Ishikawa (cell line): ENCODE measurements at regions not wholly inside any gene's neighbourhood (a gene's known extent, or its start where the extent isn't known, plus 50 kb on each side); places are given as distances from the start of the nearest gene placed in this dataset.

Source experiments
- CEBPB ChIP-seq: IDR thresholded peaks from 2 replicates; pipeline ENCODE4 v1.6.1; 2012
- EP300 ChIP-seq: IDR thresholded peaks from 2 replicates; pipeline ENCODE4 v1.6.1; 2012; ENCODE audit warnings: borderline replicate concordance
- TAF1 ChIP-seq: IDR thresholded peaks from 2 replicates; pipeline ENCODE4 v1.6.1; 2012; ENCODE audit warnings: low read depth, mild to moderate bottlenecking
- YY1 ChIP-seq: IDR thresholded peaks from 2 replicates; pipeline ENCODE4 v1.6.1; 2012; ENCODE audit warnings: low read depth
- TF ChIP-seq, protein P1 (sequence below): IDR thresholded peaks from 2 replicates; pipeline ENCODE4 v1.6.1; 2012; ENCODE audit warnings: low read depth, mild to moderate bottlenecking
- TF ChIP-seq, protein P2 (sequence below): IDR thresholded peaks from 2 replicates; pipeline ENCODE4 v1.6.1; 2012

DNA sequence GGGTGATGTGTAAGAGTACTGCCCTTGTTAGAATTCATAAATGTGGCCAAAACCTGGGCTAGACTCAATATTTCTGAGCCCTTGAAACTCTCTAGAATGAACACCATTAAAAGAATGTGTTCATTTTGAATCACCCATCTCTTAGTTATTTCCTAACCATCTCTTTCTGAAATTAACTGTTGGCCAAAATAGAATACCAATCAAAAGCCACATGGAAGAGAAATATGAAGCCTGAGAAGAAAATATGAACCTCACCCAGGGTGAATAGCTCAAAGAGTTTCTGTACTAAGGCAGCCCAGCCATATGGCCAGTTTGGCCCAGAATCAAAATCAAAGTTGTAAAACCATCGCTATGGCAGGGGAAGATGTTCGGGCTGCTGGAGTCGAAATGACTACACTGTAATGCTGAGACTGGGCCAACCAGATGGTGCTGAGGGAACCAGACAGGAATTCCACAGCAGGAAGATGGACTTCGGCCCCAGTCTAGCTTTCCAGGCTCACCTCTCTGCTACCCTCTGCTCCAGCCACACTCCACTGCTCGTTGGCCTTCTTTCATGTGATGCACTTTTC, 154.3 kb upstream of the ZFHX3 start:
- TF ChIP-seq TAF1 (no peak), EP300 (no peak), YY1 (no peak), CEBPB (no peak)
- TF ChIP-seq, protein P1, sequence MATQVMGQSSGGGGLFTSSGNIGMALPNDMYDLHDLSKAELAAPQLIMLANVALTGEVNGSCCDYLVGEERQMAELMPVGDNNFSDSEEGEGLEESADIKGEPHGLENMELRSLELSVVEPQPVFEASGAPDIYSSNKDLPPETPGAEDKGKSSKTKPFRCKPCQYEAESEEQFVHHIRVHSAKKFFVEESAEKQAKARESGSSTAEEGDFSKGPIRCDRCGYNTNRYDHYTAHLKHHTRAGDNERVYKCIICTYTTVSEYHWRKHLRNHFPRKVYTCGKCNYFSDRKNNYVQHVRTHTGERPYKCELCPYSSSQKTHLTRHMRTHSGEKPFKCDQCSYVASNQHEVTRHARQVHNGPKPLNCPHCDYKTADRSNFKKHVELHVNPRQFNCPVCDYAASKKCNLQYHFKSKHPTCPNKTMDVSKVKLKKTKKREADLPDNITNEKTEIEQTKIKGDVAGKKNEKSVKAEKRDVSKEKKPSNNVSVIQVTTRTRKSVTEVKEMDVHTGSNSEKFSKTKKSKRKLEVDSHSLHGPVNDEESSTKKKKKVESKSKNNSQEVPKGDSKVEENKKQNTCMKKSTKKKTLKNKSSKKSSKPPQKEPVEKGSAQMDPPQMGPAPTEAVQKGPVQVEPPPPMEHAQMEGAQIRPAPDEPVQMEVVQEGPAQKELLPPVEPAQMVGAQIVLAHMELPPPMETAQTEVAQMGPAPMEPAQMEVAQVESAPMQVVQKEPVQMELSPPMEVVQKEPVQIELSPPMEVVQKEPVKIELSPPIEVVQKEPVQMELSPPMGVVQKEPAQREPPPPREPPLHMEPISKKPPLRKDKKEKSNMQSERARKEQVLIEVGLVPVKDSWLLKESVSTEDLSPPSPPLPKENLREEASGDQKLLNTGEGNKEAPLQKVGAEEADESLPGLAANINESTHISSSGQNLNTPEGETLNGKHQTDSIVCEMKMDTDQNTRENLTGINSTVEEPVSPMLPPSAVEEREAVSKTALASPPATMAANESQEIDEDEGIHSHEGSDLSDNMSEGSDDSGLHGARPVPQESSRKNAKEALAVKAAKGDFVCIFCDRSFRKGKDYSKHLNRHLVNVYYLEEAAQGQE: no peak
- TF ChIP-seq, protein P2, sequence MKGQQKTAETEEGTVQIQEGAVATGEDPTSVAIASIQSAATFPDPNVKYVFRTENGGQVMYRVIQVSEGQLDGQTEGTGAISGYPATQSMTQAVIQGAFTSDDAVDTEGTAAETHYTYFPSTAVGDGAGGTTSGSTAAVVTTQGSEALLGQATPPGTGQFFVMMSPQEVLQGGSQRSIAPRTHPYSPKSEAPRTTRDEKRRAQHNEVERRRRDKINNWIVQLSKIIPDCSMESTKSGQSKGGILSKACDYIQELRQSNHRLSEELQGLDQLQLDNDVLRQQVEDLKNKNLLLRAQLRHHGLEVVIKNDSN: no peak
